ENCODE measurements at regions not wholly inside any gene's neighbourhood (a gene's known extent, or its start where the extent isn't known, plus 50 kb on each side); places are given as distances from the start of the nearest gene placed in this dataset.

DNA sequence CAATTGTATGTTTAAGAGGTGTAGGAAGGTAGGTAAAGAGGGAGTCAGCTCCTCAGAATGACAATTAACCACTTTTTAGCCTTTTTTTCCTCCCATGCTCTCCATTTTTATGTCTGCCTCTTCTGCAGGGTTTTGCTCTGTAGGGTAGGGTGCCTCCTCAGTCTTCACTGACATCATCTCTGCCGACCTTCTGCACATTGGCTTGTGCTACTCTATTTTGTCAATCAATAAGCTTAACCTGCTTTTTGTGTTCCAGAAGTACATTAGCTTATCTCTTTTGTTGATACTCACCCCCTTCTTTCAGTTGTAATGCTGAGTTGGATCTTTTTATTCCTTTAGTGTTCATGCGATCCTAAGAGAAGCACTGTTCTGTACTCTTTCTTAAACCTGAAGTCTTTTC, 323.2 kb downstream of the RDH14 start:
- DNase-seq = no peak
- H3K27me3 ChIP-seq (replicated peaks in 1 of 7) = no peaks in the 10 kb centered on the region
- H3K9me3 ChIP-seq = no peaks in the 10 kb centered on the region
- no peak overlapping the region for H3K27ac ChIP-seq
- WGBS, 5 donors = 72 to 90% (median 81%) methylated on average over 2 of the region's 2 CpGs
- H3K4me1 ChIP-seq = no peaks in the 10 kb centered on the region
- no peak overlapping the region for H3K4me3 ChIP-seq
- intact Hi-C loops (cut with DNase I; ENCODE audit: low total_unique reads) = no loop called here
- TF ChIP-seq POLR2AphosphoS5 (IDR thresholded peaks at IDR 0.05) (no peak), POLR2A (IDR thresholded peaks at IDR 0.05) (no peak)
- TF ChIP-seq, protein P1, sequence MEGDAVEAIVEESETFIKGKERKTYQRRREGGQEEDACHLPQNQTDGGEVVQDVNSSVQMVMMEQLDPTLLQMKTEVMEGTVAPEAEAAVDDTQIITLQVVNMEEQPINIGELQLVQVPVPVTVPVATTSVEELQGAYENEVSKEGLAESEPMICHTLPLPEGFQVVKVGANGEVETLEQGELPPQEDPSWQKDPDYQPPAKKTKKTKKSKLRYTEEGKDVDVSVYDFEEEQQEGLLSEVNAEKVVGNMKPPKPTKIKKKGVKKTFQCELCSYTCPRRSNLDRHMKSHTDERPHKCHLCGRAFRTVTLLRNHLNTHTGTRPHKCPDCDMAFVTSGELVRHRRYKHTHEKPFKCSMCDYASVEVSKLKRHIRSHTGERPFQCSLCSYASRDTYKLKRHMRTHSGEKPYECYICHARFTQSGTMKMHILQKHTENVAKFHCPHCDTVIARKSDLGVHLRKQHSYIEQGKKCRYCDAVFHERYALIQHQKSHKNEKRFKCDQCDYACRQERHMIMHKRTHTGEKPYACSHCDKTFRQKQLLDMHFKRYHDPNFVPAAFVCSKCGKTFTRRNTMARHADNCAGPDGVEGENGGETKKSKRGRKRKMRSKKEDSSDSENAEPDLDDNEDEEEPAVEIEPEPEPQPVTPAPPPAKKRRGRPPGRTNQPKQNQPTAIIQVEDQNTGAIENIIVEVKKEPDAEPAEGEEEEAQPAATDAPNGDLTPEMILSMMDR (IDR thresholded peaks at IDR 0.05 in 8 of 11, conservative IDR thresholded peaks at IDR 0.05 in 3 of 11) = no peak
- H3K36me3 ChIP-seq = no peaks in the 10 kb centered on the region

- H3K9me3 ChIP-seq = no peaks in the 10 kb centered on the region
- no peak for DNase-seq
- no peaks in the 10 kb centered on the region for H3K36me3 ChIP-seq
- intact Hi-C loops (cut with DNase I; ENCODE audit: low total_unique reads) = no loop called here
- no peak overlapping the region for H3K4me3 ChIP-seq
- TF ChIP-seq POLR2AphosphoS5 (IDR thresholded peaks at IDR 0.05) (no peak), POLR2A (IDR thresholded peaks at IDR 0.05) (no peak)
- TF ChIP-seq, protein P1 (IDR thresholded peaks at IDR 0.05 in 8 of 11, conservative IDR thresholded peaks at IDR 0.05 in 3 of 11) = no peak
- no peaks in the 10 kb centered on the region for H3K4me1 ChIP-seq
- no peaks in the 10 kb centered on the region for H3K27me3 ChIP-seq (replicated peaks in 1 of 7)
- no peak overlapping the region for H3K27ac ChIP-seq
- 56 to 68% (median 65%) methylated on average over 3 of the region's 3 CpGs for WGBS, 5 donors
Measured at GRCh38 chr2:18232731-18233438, 327.6 kb downstream of the RDH14 start.

- Histone ChIP-seq H3K27me3 (replicated peaks in 1 of 7) (no peaks in the 10 kb centered on the region), H3K36me3 (no peaks in the 10 kb centered on the region), H3K9me3 (peaks cover 0 to 10% (median 4%) of the 10 kb centered on the region in 8 donors), H3K4me3 (no peak overlapping the region), H3K27ac (no peak overlapping the region), H3K4me1 (no peaks in the 10 kb centered on the region)
- no peak for DNase-seq
- WGBS, 5 donors = 38 to 87% (median 79%) methylated on average over 1 of the region's 1 CpG
- intact Hi-C loops (cut with DNase I; ENCODE audit: low total_unique reads) = no loop called here
- TF ChIP-seq, protein P1 (IDR thresholded peaks at IDR 0.05 in 8 of 11, conservative IDR thresholded peaks at IDR 0.05 in 3 of 11) = no peak
- no peak for TF ChIP-seq POLR2AphosphoS5 (IDR thresholded peaks at IDR 0.05)
- no peak for TF ChIP-seq POLR2A (IDR thresholded peaks at IDR 0.05)
Measured at GRCh38 chr2:18230668-18231067, 329.8 kb downstream of the RDH14 start.

DNA sequence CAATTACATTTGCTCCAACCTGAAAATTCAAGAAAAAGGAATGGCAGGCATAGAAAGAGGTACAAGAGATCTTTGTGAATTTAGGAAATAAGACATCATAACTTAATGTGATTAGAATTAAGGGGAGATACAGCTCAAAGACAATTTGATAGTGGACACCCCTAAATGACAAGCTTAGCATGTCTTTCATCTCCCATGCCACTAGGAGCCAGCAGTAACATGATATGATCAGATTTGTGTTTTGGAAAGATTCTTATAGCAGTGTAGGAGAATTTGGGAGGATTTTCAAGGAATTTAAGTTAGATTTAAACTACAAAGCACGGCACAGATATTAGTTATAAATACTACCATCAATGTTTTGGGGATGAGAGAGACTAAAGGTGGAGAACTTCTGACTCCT, 340.8 kb downstream of the RDH14 start:
- Histone ChIP-seq H3K36me3 (no peaks in the 10 kb centered on the region), H3K9me3 (peaks cover 0 to under 1% (median 0%) of the 10 kb centered on the region in 8 donors), H3K4me1 (no peaks in the 10 kb centered on the region), H3K27me3 (replicated peaks in 1 of 7) (no peaks in the 10 kb centered on the region), H3K27ac (no peak overlapping the region), H3K4me3 (no peak overlapping the region)
- no peak for DNase-seq
- no peak for TF ChIP-seq POLR2A (IDR thresholded peaks at IDR 0.05)
- TF ChIP-seq, protein P1 (IDR thresholded peaks at IDR 0.05 in 8 of 11, conservative IDR thresholded peaks at IDR 0.05 in 3 of 11) = no peak
- TF ChIP-seq POLR2AphosphoS5 (IDR thresholded peaks at IDR 0.05) = no peak
- intact Hi-C loops (cut with DNase I; ENCODE audit: low total_unique reads) = no loop called here
- 0% methylated on average over 1 of the region's 1 CpG for WGBS, 5 donors

Measured in spleen (tissue), 11 donors.